ENCODE measurements at regions not wholly inside any gene's neighbourhood (a gene's known extent, or its start where the extent isn't known, plus 50 kb on each side); places are given as distances from the start of the nearest gene placed in this dataset.

GRCh38 chr14:66088656-66089055, 397.5 kb upstream of the CCDC196 start:
- TF ChIP-seq CTCF (IDR thresholded peaks at IDR 0.05) (no peak), POLR2A (IDR thresholded peaks at IDR 0.05) (no peak)
